OCI-LY7 (cell line): ENCODE measurements at regions not wholly inside any gene's neighbourhood (a gene's known extent, or its start where the extent isn't known, plus 50 kb on each side); places are given as distances from the start of the nearest gene placed in this dataset.

ENCODE experiments used
- BruUV-seq: library from RNA; stranded (reverse); fragments of 400-500 nt; replicated peaks from 2 replicates; lab custom pipeline; 2021; lab: Mats Ljungman, UMichigan
- CTCF ChIA-PET: fragments of 300-600 bp; sonication (Branson Sonifier 250); formaldehyde crosslinking; loops from one replicate; lab custom pipeline; 2022; ENCODE audit warnings: antibody characterized with exemption; ENCODE audit not compliant: unreplicated experiment; lab: Charles Lee
- POLR2A ChIA-PET: fragments of 300-600 bp; sonication (Branson Sonifier 250); formaldehyde crosslinking; loops from one replicate; lab custom pipeline; 2022; ENCODE audit warnings: antibody characterized with exemption; lab: Charles Lee
- DNase-seq: peaks from one replicate; pipeline ENCODE4 v3.0.0-alpha.2; 2015; ENCODE audit warnings: low spot score
- H2AFZ ChIP-seq: fragments of 200-600 bp; sonication (generic), shearing (Covaris generic); 2 replicates; pipeline ENCODE4 v1.6.1; 2014; ENCODE audit warnings: mild to moderate bottlenecking, antibody characterized with exemption, low read length, moderate library complexity
- H3K27ac ChIP-seq: fragments of 200-600 bp; sonication (generic); 2 replicates; pipeline ENCODE4 v1.5.1; 2014; ENCODE audit warnings: mixed run types, low read depth, mild to moderate bottlenecking, moderate library complexity, low read length, inconsistent platforms; ENCODE audit not compliant: poor library complexity, severe bottlenecking
- H3K36me3 ChIP-seq: fragments of 200-600 bp; sonication (generic); 2 replicates; pipeline ENCODE4 v1.6.1; 2014; ENCODE audit warnings: mild to moderate bottlenecking, antibody characterized with exemption, low read length, moderate library complexity, mixed read lengths; ENCODE audit not compliant: insufficient read depth
- H3K4me1 ChIP-seq: fragments of 200-600 bp; sonication (generic); 2 replicates; pipeline ENCODE4 v1.5.1; 2014; ENCODE audit warnings: mild to moderate bottlenecking, low read length; ENCODE audit not compliant: insufficient read depth, poor library complexity, severe bottlenecking
- H3K4me2 ChIP-seq: fragments of 200-600 bp; sonication (generic); 2 replicates; pipeline ENCODE4 v1.6.1; 2014; ENCODE audit warnings: mild to moderate bottlenecking, low read length
- H3K4me3 ChIP-seq: fragments of 200-600 bp; sonication (generic); 2 replicates; pipeline ENCODE4 v1.5.1; 2014; ENCODE audit warnings: mild to moderate bottlenecking, low read depth, low read length; ENCODE audit not compliant: poor library complexity, severe bottlenecking
- H3K79me2 ChIP-seq: fragments of 200-600 bp; sonication (generic); 2 replicates; pipeline ENCODE4 v1.6.1; 2016; ENCODE audit warnings: low read depth, mild to moderate bottlenecking, low read length, moderate library complexity, mixed read lengths; ENCODE audit not compliant: insufficient read depth
- H3K9me2 ChIP-seq: fragments of 200-600 bp; sonication (generic); 2 replicates; pipeline ENCODE4 v1.6.1; 2016; ENCODE audit warnings: mild to moderate bottlenecking, low read length, mixed read lengths; ENCODE audit not compliant: insufficient read depth
- H3K9me3 ChIP-seq: fragments of 200-600 bp; sonication (generic); 2 replicates; pipeline ENCODE4 v1.6.1; 2014; ENCODE audit warnings: mild to moderate bottlenecking, mixed run types, low read length, mixed read lengths
- H4K20me1 ChIP-seq: fragments of 200-600 bp; sonication (generic); 2 replicates; pipeline ENCODE4 v1.6.1; 2014; ENCODE audit warnings: mild to moderate bottlenecking, antibody characterized with exemption, low read length, moderate library complexity, mixed read lengths; ENCODE audit not compliant: insufficient read depth
- EZH2phosphoT487 ChIP-seq: fragments of 200-600 bp; sonication (generic); IDR thresholded peaks from 2 replicates; pipeline ENCODE4 v1.6.1; 2018; ENCODE audit warnings: low read depth, borderline replicate concordance, mild to moderate bottlenecking, mixed run types, antibody characterized with exemption, low read length, moderate library complexity, mixed read lengths
- intact Hi-C: fragments of 100-400 bp; cut with micrococcal nuclease; formaldehyde crosslinking; loops from one replicate; pipeline ENCODE4 v1.10.0; 2022; ENCODE audit not compliant: unreplicated experiment
- TF ChIP-seq, protein P1 (sequence below): fragments of 200-600 bp; sonication (generic); conservative IDR thresholded peaks from 2 replicates; pipeline ENCODE4 v1.5.1; 2014; ENCODE audit warnings: mild to moderate bottlenecking, antibody characterized with exemption, low read length, moderate library complexity, mixed read lengths

- no peaks in the 10 kb centered on the region for H4K20me1 ChIP-seq
Observed at GRCh38 chr3:44016818-44017217, 224.9 kb upstream of the TOPAZ1 start.

GRCh38 chr3:44018926-44019325 is 222.8 kb upstream of the TOPAZ1 start:
- intact Hi-C loops, result no loop called here

More at GRCh38 chr3:44016818-44017217, 224.9 kb upstream of the TOPAZ1 start:
- BruUV-seq, result no TSS peak
- ChIA-PET CTCF (no interaction called here), POLR2A (interaction anchor here (0.6 kb wide), 1 partner anchor 225 kb away, joined by 3 read pairs; the partner anchor contains the start of gene TOPAZ1)
- Histone ChIP-seq H3K9me2 (no peaks in the 10 kb centered on the region), H3K4me2 (no peak overlapping the region), H2AFZ (no peak overlapping the region), H3K79me2 (no peaks in the 10 kb centered on the region), H3K36me3 (no peaks in the 10 kb centered on the region), H3K9me3 (no peaks in the 10 kb centered on the region), H3K4me1 (no peaks in the 10 kb centered on the region), H3K27ac (no peak overlapping the region), H3K4me3 (no peak overlapping the region)
- intact Hi-C loops, result no loop called here
- DNase-seq, result no peak
- TF ChIP-seq EZH2phosphoT487, result no peak
- TF ChIP-seq, protein P1, sequence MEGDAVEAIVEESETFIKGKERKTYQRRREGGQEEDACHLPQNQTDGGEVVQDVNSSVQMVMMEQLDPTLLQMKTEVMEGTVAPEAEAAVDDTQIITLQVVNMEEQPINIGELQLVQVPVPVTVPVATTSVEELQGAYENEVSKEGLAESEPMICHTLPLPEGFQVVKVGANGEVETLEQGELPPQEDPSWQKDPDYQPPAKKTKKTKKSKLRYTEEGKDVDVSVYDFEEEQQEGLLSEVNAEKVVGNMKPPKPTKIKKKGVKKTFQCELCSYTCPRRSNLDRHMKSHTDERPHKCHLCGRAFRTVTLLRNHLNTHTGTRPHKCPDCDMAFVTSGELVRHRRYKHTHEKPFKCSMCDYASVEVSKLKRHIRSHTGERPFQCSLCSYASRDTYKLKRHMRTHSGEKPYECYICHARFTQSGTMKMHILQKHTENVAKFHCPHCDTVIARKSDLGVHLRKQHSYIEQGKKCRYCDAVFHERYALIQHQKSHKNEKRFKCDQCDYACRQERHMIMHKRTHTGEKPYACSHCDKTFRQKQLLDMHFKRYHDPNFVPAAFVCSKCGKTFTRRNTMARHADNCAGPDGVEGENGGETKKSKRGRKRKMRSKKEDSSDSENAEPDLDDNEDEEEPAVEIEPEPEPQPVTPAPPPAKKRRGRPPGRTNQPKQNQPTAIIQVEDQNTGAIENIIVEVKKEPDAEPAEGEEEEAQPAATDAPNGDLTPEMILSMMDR, result no peak

GRCh38 chr3:44019736-44020135 is 221.9 kb upstream of the TOPAZ1 start:
- ChIA-PET POLR2A (interaction anchor here (0.6 to 0.9 kb wide), 3 partner anchors 26 to 108 kb away, joined by 3 read pairs; no protein-coding TSS in a partner anchor), CTCF (no interaction called here)
- intact Hi-C loops, result no loop called here
- Histone ChIP-seq H3K27ac (no peak overlapping the region), H3K9me3 (no peaks in the 10 kb centered on the region), H3K4me3 (no peak overlapping the region), H3K4me2 (no peak overlapping the region), H3K36me3 (no peaks in the 10 kb centered on the region), H3K9me2 (no peaks in the 10 kb centered on the region), H3K4me1 (no peaks in the 10 kb centered on the region), H2AFZ (no peak overlapping the region), H4K20me1 (no peaks in the 10 kb centered on the region), H3K79me2 (no peaks in the 10 kb centered on the region)
- BruUV-seq, result no TSS peak
- no peak for TF ChIP-seq EZH2phosphoT487
- TF ChIP-seq, protein P1, result no peak
- no peak for DNase-seq

More at GRCh38 chr3:44018926-44019325, 222.8 kb upstream of the TOPAZ1 start:
- no peak overlapping the region for H3K4me2 ChIP-seq
- no peaks in the 10 kb centered on the region for H3K9me2 ChIP-seq
- ChIA-PET CTCF (no interaction called here), POLR2A (interaction anchor here (0.7 to 0.9 kb wide), 2 partner anchors 26 to 107 kb away, joined by 3 read pairs; no protein-coding TSS in a partner anchor)
- no TSS peak for BruUV-seq
- H3K9me3 ChIP-seq, result no peaks in the 10 kb centered on the region
- no peak for DNase-seq
- H3K27ac ChIP-seq, result no peak overlapping the region
- no peaks in the 10 kb centered on the region for H3K36me3 ChIP-seq
- no peak for TF ChIP-seq EZH2phosphoT487
- TF ChIP-seq, protein P1, result no peak
- H3K79me2 ChIP-seq, result no peaks in the 10 kb centered on the region
- H3K4me1 ChIP-seq, result no peaks in the 10 kb centered on the region
- H3K4me3 ChIP-seq, result no peak overlapping the region
- no peak overlapping the region for H2AFZ ChIP-seq
- H4K20me1 ChIP-seq, result no peaks in the 10 kb centered on the region
